GM23338 (cell line): ENCODE measurements at regions not wholly inside any gene's neighbourhood (a gene's known extent, or its start where the extent isn't known, plus 50 kb on each side); places are given as distances from the start of the nearest gene placed in this dataset.

ENCODE experiments used
- ATAC-seq: fragments of 200-7000 bp; cut with Tn5 transposase; 3 replicates; pipeline ENCODE4 v1.9.1; 2020
- DNase-seq: peaks from one replicate; pipeline ENCODE4 v3.0.0-alpha.2; 2015; ENCODE audit warnings: low spot score
- H2AFZ ChIP-seq: fragments of 200-600 bp; sonication (generic); 2 replicates; pipeline ENCODE4 v1.8.0; 2016; ENCODE audit warnings: antibody characterized with exemption, mild to moderate bottlenecking, moderate library complexity
- H3F3A ChIP-seq: fragments of 200-600 bp; sonication (generic); replicated peaks from 2 replicates; pipeline ENCODE4 v1.8.0; 2017; ENCODE audit warnings: antibody characterized with exemption, mixed run types, low read depth
- H3K27ac ChIP-seq: fragments of 200-600 bp; sonication (generic); 2 replicates; pipeline ENCODE4 v1.6.1; 2016; ENCODE audit warnings: low read depth
- H3K27me3 ChIP-seq: fragments of 200-600 bp; sonication (generic); 2 replicates; pipeline ENCODE4 v1.8.0; 2016; ENCODE audit warnings: mild to moderate bottlenecking, mixed run types, moderate library complexity; ENCODE audit not compliant: insufficient read depth
- H3K36me3 ChIP-seq: fragments of 200-600 bp; sonication (generic); 2 replicates; pipeline ENCODE4 v1.8.0; 2016; ENCODE audit warnings: mild to moderate bottlenecking; ENCODE audit not compliant: insufficient read depth
- H3K4me1 ChIP-seq: fragments of 200-600 bp; sonication (generic); 2 replicates; pipeline ENCODE4 v1.8.0; 2016; ENCODE audit warnings: mild to moderate bottlenecking, moderate library complexity; ENCODE audit not compliant: insufficient read depth
- H3K4me2 ChIP-seq: fragments of 200-600 bp; sonication (generic); 2 replicates; pipeline ENCODE4 v1.7.1; 2017; ENCODE audit warnings: mixed run types
- H3K4me3 ChIP-seq: fragments of 200-600 bp; sonication (generic); 2 replicates; pipeline ENCODE4 v1.6.1; 2016; ENCODE audit warnings: mixed run types
- H3K79me2 ChIP-seq: fragments of 200-600 bp; sonication (generic); replicated peaks from 2 replicates; pipeline ENCODE4 v1.8.0; 2017; ENCODE audit warnings: mild to moderate bottlenecking; ENCODE audit not compliant: insufficient read depth
- H3K9me2 ChIP-seq: fragments of 200-600 bp; sonication (generic); 2 replicates; pipeline ENCODE4 v1.8.0; 2017; ENCODE audit not compliant: insufficient read depth
- H4K20me1 ChIP-seq: fragments of 200-600 bp; sonication (generic); replicated peaks from 2 replicates; pipeline ENCODE4 v1.8.0; 2017; ENCODE audit warnings: mild to moderate bottlenecking; ENCODE audit not compliant: insufficient read depth
- H3K27ac Mint-ChIP-seq: 2 replicates; pipeline ENCODE4 v1.8.0; 2020; ENCODE audit warnings: inconsistent platforms, mild to moderate bottlenecking, moderate library complexity, mixed read lengths
- H3K27me3 Mint-ChIP-seq: 3 replicates; pipeline ENCODE4 v1.8.0; 2022; ENCODE audit warnings: low read depth, mild to moderate bottlenecking, moderate library complexity, mixed read lengths, inconsistent platforms; ENCODE audit not compliant: insufficient read depth, poor library complexity
- H3K36me3 Mint-ChIP-seq: 3 replicates; pipeline ENCODE4 v1.8.0; 2021; ENCODE audit warnings: low read depth, mild to moderate bottlenecking, inconsistent platforms, moderate library complexity, mixed read lengths
- H3K4me1 Mint-ChIP-seq: 3 replicates; pipeline ENCODE4 v1.8.0; 2020; ENCODE audit warnings: mild to moderate bottlenecking, inconsistent platforms, mixed read lengths
- H3K4me3 Mint-ChIP-seq: 3 replicates; pipeline ENCODE4 v1.8.0; 2021; ENCODE audit warnings: moderate library complexity, mild to moderate bottlenecking, inconsistent platforms, mixed read lengths
- H3K9me3 Mint-ChIP-seq: 3 replicates; pipeline ENCODE4 v1.8.0; 2020; ENCODE audit warnings: moderate library complexity, mild to moderate bottlenecking, inconsistent platforms, mixed read lengths
- ETS1 ChIP-seq: IDR thresholded peaks from 2 replicates; pipeline ENCODE4 v1.6.1; 2016; ENCODE audit warnings: antibody characterized with exemption
- EZH2 ChIP-seq: fragments of 200-600 bp; sonication (generic); IDR thresholded peaks from one replicate; pipeline ENCODE4 v1.8.0; 2017; ENCODE audit warnings: antibody characterized with exemption, mild to moderate bottlenecking, low read depth; ENCODE audit not compliant: unreplicated experiment
- JUNB ChIP-seq: IDR thresholded peaks from one replicate; pipeline ENCODE4 v1.6.1; 2016; ENCODE audit warnings: antibody characterized with exemption; ENCODE audit not compliant: unreplicated experiment
- NANOG ChIP-seq: IDR thresholded peaks from 2 replicates; pipeline ENCODE4 v1.6.1; 2016; ENCODE audit warnings: antibody characterized with exemption, borderline replicate concordance
- POLR2AphosphoS5 ChIP-seq: IDR thresholded peaks from 2 replicates; pipeline ENCODE4 v1.6.1; 2016; ENCODE audit warnings: antibody characterized with exemption, low read depth
- ZNF331 ChIP-seq: fragments of 250-450 bp; sonication (Bioruptor Pico); IDR thresholded peaks from 2 replicates; pipeline ENCODE4 v1.5.0; 2020; ENCODE audit warnings: low read depth, mild to moderate bottlenecking, moderate library complexity
- TF ChIP-seq, protein P1 (sequence below): fragments of 250-450 bp; sonication (Bioruptor Pico); IDR thresholded peaks from 2 replicates; pipeline ENCODE4 v1.5.0; 2020; ENCODE audit warnings: mild to moderate bottlenecking, moderate library complexity

GRCh38 chr14:38135106-38135867, 72.4 kb upstream of the SSTR1 start (continued):
- TF ChIP-seq, protein P1, sequence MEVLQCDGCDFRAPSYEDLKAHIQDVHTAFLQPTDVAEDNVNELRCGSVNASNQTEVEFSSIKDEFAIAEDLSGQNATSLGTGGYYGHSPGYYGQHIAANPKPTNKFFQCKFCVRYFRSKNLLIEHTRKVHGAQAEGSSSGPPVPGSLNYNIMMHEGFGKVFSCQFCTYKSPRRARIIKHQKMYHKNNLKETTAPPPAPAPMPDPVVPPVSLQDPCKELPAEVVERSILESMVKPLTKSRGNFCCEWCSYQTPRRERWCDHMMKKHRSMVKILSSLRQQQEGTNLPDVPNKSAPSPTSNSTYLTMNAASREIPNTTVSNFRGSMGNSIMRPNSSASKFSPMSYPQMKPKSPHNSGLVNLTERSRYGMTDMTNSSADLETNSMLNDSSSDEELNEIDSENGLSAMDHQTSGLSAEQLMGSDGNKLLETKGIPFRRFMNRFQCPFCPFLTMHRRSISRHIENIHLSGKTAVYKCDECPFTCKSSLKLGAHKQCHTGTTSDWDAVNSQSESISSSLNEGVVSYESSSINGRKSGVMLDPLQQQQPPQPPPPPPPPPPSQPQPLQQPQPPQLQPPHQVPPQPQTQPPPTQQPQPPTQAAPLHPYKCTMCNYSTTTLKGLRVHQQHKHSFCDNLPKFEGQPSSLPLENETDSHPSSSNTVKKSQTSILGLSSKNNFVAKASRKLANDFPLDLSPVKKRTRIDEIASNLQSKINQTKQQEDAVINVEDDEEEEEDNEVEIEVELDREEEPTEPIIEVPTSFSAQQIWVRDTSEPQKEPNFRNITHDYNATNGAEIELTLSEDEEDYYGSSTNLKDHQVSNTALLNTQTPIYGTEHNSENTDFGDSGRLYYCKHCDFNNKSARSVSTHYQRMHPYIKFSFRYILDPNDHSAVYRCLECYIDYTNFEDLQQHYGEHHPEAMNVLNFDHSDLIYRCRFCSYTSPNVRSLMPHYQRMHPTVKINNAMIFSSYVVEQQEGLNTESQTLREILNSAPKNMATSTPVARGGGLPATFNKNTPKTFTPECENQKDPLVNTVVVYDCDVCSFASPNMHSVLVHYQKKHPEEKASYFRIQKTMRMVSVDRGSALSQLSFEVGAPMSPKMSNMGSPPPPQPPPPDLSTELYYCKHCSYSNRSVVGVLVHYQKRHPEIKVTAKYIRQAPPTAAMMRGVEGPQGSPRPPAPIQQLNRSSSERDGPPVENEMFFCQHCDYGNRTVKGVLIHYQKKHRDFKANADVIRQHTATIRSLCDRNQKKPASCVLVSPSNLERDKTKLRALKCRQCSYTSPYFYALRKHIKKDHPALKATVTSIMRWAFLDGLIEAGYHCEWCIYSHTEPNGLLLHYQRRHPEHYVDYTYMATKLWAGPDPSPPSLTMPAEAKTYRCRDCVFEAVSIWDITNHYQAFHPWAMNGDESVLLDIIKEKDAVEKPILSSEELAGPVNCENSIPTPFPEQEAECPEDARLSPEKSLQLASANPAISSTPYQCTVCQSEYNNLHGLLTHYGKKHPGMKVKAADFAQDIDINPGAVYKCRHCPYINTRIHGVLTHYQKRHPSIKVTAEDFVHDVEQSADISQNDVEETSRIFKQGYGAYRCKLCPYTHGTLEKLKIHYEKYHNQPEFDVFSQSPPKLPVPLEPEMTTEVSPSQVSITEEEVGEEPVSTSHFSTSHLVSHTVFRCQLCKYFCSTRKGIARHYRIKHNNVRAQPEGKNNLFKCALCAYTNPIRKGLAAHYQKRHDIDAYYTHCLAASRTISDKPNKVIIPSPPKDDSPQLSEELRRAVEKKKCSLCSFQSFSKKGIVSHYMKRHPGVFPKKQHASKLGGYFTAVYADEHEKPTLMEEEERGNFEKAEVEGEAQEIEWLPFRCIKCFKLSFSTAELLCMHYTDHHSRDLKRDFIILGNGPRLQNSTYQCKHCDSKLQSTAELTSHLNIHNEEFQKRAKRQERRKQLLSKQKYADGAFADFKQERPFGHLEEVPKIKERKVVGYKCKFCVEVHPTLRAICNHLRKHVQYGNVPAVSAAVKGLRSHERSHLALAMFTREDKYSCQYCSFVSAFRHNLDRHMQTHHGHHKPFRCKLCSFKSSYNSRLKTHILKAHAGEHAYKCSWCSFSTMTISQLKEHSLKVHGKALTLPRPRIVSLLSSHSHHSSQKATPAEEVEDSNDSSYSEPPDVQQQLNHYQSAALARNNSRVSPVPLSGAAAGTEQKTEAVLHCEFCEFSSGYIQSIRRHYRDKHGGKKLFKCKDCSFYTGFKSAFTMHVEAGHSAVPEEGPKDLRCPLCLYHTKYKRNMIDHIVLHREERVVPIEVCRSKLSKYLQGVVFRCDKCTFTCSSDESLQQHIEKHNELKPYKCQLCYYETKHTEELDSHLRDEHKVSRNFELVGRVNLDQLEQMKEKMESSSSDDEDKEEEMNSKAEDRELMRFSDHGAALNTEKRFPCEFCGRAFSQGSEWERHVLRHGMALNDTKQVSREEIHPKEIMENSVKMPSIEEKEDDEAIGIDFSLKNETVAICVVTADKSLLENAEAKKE = no peak
- TF ChIP-seq ETS1 (no peak), NANOG (no peak), ZNF331 (CRISPR knock-in tag) (no peak), POLR2AphosphoS5 (no peak), EZH2 (no peak)

DNA sequence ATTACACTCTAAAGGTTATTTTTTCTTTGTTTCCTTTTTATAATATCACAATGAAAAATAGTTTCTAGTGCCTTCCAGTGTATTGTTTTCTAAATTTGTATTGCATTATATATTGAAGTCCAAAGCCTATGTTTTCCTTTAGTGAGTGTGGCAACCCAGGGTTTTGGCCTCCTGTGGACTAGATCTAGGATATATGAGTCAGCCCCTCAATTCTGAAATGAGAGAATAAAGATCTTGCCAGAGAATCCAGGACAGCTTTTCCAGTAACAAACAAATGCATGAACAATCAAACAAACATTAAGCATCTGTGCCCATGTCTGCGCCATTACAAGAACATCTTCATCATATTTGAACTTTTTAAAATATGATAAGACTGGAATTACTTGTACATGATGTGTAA, 70.7 kb upstream of the SSTR1 start:
- H3K36me3 ChIP-seq = no peaks in the 10 kb centered on the region
- peaks cover 4% of the 10 kb centered on the region for H3K4me1 ChIP-seq
- ATAC-seq = no peak
- no peaks in the 10 kb centered on the region for H4K20me1 ChIP-seq
- H3K4me3 ChIP-seq = no peak overlapping the region
- H3F3A ChIP-seq = no peaks in the 10 kb centered on the region
- no peaks in the 10 kb centered on the region for H3K27me3 ChIP-seq
- no peaks in the 10 kb centered on the region for H3K9me2 ChIP-seq
- peaks cover 8% of the 10 kb centered on the region for H3K4me1 Mint-ChIP-seq
- no peak overlapping the region for H3K27ac ChIP-seq
- no peak overlapping the region for H3K4me3 Mint-ChIP-seq
- no peaks in the 10 kb centered on the region for H3K9me3 Mint-ChIP-seq
- H3K27ac Mint-ChIP-seq = no peak overlapping the region
- no peak for DNase-seq
- no peak overlapping the region for H3K4me2 ChIP-seq
- H2AFZ ChIP-seq = no peak overlapping the region
- H3K27me3 Mint-ChIP-seq = no peaks in the 10 kb centered on the region
- no peaks in the 10 kb centered on the region for H3K79me2 ChIP-seq
- no peaks in the 10 kb centered on the region for H3K36me3 Mint-ChIP-seq
- TF ChIP-seq JUNB (no peak), ETS1 (no peak)
- TF ChIP-seq, protein P1 = no peak
